ENCODE measurements at regions not wholly inside any gene's neighbourhood (a gene's known extent, or its start where the extent isn't known, plus 50 kb on each side); places are given as distances from the start of the nearest gene placed in this dataset.

- Histone ChIP-seq H3K4me2 (ENCODE audit: low read length) (no peak overlapping the region), H3K27ac (ENCODE audit: low read depth, low read length) (no peak overlapping the region), H3K9me3 (ENCODE audit: control insufficient read depth, insufficient read depth, low read length) (no peaks in the 10 kb centered on the region), H3K4me1 (ENCODE audit: control insufficient read depth, low read length) (no peaks in the 10 kb centered on the region), H3K4me3 (ENCODE audit: low read length) (no peak overlapping the region), H3K79me2 (ENCODE audit: control insufficient read depth, low read length) (no peaks in the 10 kb centered on the region), H3K36me3 (ENCODE audit: control insufficient read depth, low read length) (no peaks in the 10 kb centered on the region), H3K9me2 (replicated peaks; ENCODE audit: control insufficient read depth, low read length) (no peaks in the 10 kb centered on the region), H3K27me3 (ENCODE audit: control insufficient read depth, low read length) (no peaks in the 10 kb centered on the region), H4K20me1 (ENCODE audit: control insufficient read depth, insufficient read depth, low read depth, low read length) (no peaks in the 10 kb centered on the region), H3F3A (ENCODE audit: control insufficient read depth, insufficient read depth) (no peaks in the 10 kb centered on the region)
- no peak for TF ChIP-seq EZH2phosphoT487 (IDR thresholded peaks at IDR 0.05; ENCODE audit: borderline replicate concordance, low read length)
- TF ChIP-seq, protein P1, sequence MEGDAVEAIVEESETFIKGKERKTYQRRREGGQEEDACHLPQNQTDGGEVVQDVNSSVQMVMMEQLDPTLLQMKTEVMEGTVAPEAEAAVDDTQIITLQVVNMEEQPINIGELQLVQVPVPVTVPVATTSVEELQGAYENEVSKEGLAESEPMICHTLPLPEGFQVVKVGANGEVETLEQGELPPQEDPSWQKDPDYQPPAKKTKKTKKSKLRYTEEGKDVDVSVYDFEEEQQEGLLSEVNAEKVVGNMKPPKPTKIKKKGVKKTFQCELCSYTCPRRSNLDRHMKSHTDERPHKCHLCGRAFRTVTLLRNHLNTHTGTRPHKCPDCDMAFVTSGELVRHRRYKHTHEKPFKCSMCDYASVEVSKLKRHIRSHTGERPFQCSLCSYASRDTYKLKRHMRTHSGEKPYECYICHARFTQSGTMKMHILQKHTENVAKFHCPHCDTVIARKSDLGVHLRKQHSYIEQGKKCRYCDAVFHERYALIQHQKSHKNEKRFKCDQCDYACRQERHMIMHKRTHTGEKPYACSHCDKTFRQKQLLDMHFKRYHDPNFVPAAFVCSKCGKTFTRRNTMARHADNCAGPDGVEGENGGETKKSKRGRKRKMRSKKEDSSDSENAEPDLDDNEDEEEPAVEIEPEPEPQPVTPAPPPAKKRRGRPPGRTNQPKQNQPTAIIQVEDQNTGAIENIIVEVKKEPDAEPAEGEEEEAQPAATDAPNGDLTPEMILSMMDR (IDR thresholded peaks at IDR 0.05; ENCODE audit: low read depth, low read length, poor library complexity, severe bottlenecking): no peak
Observed at GRCh38 chr4:166182145-166182544, 309.1 kb downstream of the TLL1 start.

DNA sequence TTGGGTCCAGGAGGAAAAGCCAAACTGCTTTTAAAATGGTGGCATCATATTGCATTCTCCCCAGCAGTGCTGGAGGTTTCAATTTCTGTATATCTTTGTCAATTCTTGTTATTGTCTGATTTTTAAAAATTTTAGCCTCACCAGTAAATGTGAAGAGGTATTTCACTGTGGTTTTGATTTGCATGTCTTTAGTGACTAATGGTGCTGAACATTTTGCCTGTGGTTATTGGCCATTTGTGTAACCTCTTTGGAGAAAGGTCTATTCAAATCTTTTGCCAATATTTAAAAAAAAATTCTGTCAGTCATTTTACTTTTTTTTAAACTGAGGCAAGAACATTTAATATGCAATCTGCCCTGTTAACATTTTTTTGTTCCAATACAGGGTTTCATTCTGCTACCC is 322.1 kb downstream of the TLL1 start:
- Histone ChIP-seq H3K4me3 (ENCODE audit: low read length) (no peak overlapping the region), H3K4me2 (ENCODE audit: low read length) (no peak overlapping the region), H3K4me1 (ENCODE audit: control insufficient read depth, low read length) (no peaks in the 10 kb centered on the region), H3K36me3 (ENCODE audit: control insufficient read depth, low read length) (no peaks in the 10 kb centered on the region), H3K9me3 (ENCODE audit: control insufficient read depth, insufficient read depth, low read length) (no peaks in the 10 kb centered on the region), H3K79me2 (ENCODE audit: control insufficient read depth, low read length) (no peaks in the 10 kb centered on the region), H3F3A (ENCODE audit: control insufficient read depth, insufficient read depth) (no peaks in the 10 kb centered on the region), H3K27me3 (ENCODE audit: control insufficient read depth, low read length) (no peaks in the 10 kb centered on the region), H3K9me2 (replicated peaks; ENCODE audit: control insufficient read depth, low read length) (no peaks in the 10 kb centered on the region), H4K20me1 (ENCODE audit: control insufficient read depth, insufficient read depth, low read depth, low read length) (no peaks in the 10 kb centered on the region), H3K27ac (ENCODE audit: low read depth, low read length) (no peak overlapping the region)
- TF ChIP-seq, protein P1 (IDR thresholded peaks at IDR 0.05; ENCODE audit: low read depth, low read length, poor library complexity, severe bottlenecking): no peak
- TF ChIP-seq EZH2phosphoT487 (IDR thresholded peaks at IDR 0.05; ENCODE audit: borderline replicate concordance, low read length): no peak

GRCh38 chr4:166197166-166197565 is 324.1 kb downstream of the TLL1 start:
- Histone ChIP-seq H3K79me2 (ENCODE audit: control insufficient read depth, low read length) (no peaks in the 10 kb centered on the region), H3K4me3 (ENCODE audit: low read length) (no peak overlapping the region), H3K27me3 (ENCODE audit: control insufficient read depth, low read length) (no peaks in the 10 kb centered on the region), H3K9me3 (ENCODE audit: control insufficient read depth, insufficient read depth, low read length) (no peaks in the 10 kb centered on the region), H3F3A (ENCODE audit: control insufficient read depth, insufficient read depth) (no peaks in the 10 kb centered on the region), H4K20me1 (ENCODE audit: control insufficient read depth, insufficient read depth, low read depth, low read length) (no peaks in the 10 kb centered on the region), H3K9me2 (replicated peaks; ENCODE audit: control insufficient read depth, low read length) (no peaks in the 10 kb centered on the region), H3K36me3 (ENCODE audit: control insufficient read depth, low read length) (no peaks in the 10 kb centered on the region), H3K27ac (ENCODE audit: low read depth, low read length) (no peak overlapping the region), H3K4me1 (ENCODE audit: control insufficient read depth, low read length) (no peaks in the 10 kb centered on the region), H3K4me2 (ENCODE audit: low read length) (no peak overlapping the region)
- TF ChIP-seq, protein P1 (IDR thresholded peaks at IDR 0.05; ENCODE audit: low read depth, low read length, poor library complexity, severe bottlenecking): no peak
- no peak for TF ChIP-seq EZH2phosphoT487 (IDR thresholded peaks at IDR 0.05; ENCODE audit: borderline replicate concordance, low read length)

- Histone ChIP-seq H3K36me3 (ENCODE audit: control insufficient read depth, low read length) (no peaks in the 10 kb centered on the region), H3K27ac (ENCODE audit: low read depth, low read length) (no peak overlapping the region), H3K79me2 (ENCODE audit: control insufficient read depth, low read length) (no peaks in the 10 kb centered on the region), H3K4me3 (ENCODE audit: low read length) (no peak overlapping the region), H4K20me1 (ENCODE audit: control insufficient read depth, insufficient read depth, low read depth, low read length) (no peaks in the 10 kb centered on the region), H3K9me3 (ENCODE audit: control insufficient read depth, insufficient read depth, low read length) (no peaks in the 10 kb centered on the region), H3K27me3 (ENCODE audit: control insufficient read depth, low read length) (no peaks in the 10 kb centered on the region), H3K4me2 (ENCODE audit: low read length) (no peak overlapping the region), H3F3A (ENCODE audit: control insufficient read depth, insufficient read depth) (no peaks in the 10 kb centered on the region), H3K9me2 (replicated peaks; ENCODE audit: control insufficient read depth, low read length) (no peaks in the 10 kb centered on the region), H3K4me1 (ENCODE audit: control insufficient read depth, low read length) (no peaks in the 10 kb centered on the region)
- TF ChIP-seq, protein P1 (IDR thresholded peaks at IDR 0.05; ENCODE audit: low read depth, low read length, poor library complexity, severe bottlenecking): no peak
Observed at GRCh38 chr4:166198041-166198440, 325.0 kb downstream of the TLL1 start.
